ENCODE measurements at regions not wholly inside any gene's neighbourhood (a gene's known extent, or its start where the extent isn't known, plus 50 kb on each side); places are given as distances from the start of the nearest gene placed in this dataset.

- TF ChIP-seq CTCF (IDR thresholded peaks at IDR 0.05) (no peak), POLR2A (IDR thresholded peaks at IDR 0.05) (no peak), POLR2AphosphoS5 (IDR thresholded peaks at IDR 0.05) (no peak)
These were observed 57.9 kb upstream of the DACH1 start for GRCh38 chr13:71924931-71925330.
